GM12878 (cell line): ENCODE measurements at regions not wholly inside any gene's neighbourhood (a gene's known extent, or its start where the extent isn't known, plus 50 kb on each side); places are given as distances from the start of the nearest gene placed in this dataset.

ENCODE experiments used
- ATAC-seq: fragments of 200-7000 bp; cut with Tn5 transposase; 3 replicates; pipeline ENCODE4 v1.9.1; 2020; ENCODE audit warnings: mild to moderate bottlenecking, moderate library complexity
- BruUV-seq: library from RNA; stranded (reverse); fragments of 400-500 nt; replicated peaks from 2 replicates; lab custom pipeline; 2021; lab: Mats Ljungman, UMichigan
- CTCF ChIA-PET: fragments of 300-600 bp; sonication (Branson Sonifier 250); formaldehyde crosslinking; extraction: SDS; loops from one replicate; lab custom pipeline; 2021; ENCODE audit warnings: inconsistent platforms; lab: Yijun Ruan, JAX
- POLR2A ChIA-PET: fragments of 350-600 bp; formaldehyde crosslinking; extraction: SDS; loops from one replicate; lab custom pipeline; 2021; ENCODE audit warnings: inconsistent platforms; lab: Charles Lee
- RAD21 ChIA-PET: fragments of 300-600 bp; sonication (Branson Sonifier 250); formaldehyde crosslinking; loops from one replicate; lab custom pipeline; 2023; ENCODE audit warnings: antibody characterized with exemption; ENCODE audit not compliant: unreplicated experiment; lab: Charles Lee
- SMC1A ChIA-PET: fragments of 300-600 bp; sonication (Branson Sonifier 250); formaldehyde crosslinking; loops from one replicate; lab custom pipeline; 2023; ENCODE audit not compliant: unreplicated experiment, uncharacterized antibody; lab: Charles Lee
- DNase-seq: peaks from one replicate; pipeline ENCODE4 v3.0.0-alpha.2; 2011; ENCODE audit warnings: low read depth, low spot score
- FAIRE-seq: peaks from 3 replicates; lab custom pipeline; 2011; peaks lifted over from hg19 to GRCh38; lab: Jason Lieb, UNC
- H2AFZ ChIP-seq: 2 replicates; pipeline ENCODE4 v1.6.0; 2011; ENCODE audit warnings: low read depth, low read length, control low read depth; ENCODE audit not compliant: control insufficient read depth
- H3K27ac ChIP-seq: 2 replicates; pipeline ENCODE4 v1.5.1; 2011; ENCODE audit warnings: control low read depth; ENCODE audit not compliant: control insufficient read depth, insufficient read depth
- H3K27me3 ChIP-seq, 2 experiments: replicated peaks in 1 of 2; 2 replicates each; pipeline versions ENCODE4 v1.6.0 to v1.6.1; 2011; ENCODE audit warnings: low read length in 1 of 2; ENCODE audit not compliant: control insufficient read depth in 2 of 2, insufficient read depth in 2 of 2
- H3K36me3 ChIP-seq, 2 experiments: 2 replicates each; pipeline ENCODE4 v1.5.1; 2011; ENCODE audit warnings: low read length in 1 of 2; ENCODE audit not compliant: control insufficient read depth in 2 of 2, insufficient read depth in 2 of 2
- H3K4me1 ChIP-seq: 2 replicates; pipeline ENCODE4 v1.6.1; 2011; ENCODE audit warnings: mild to moderate bottlenecking, low read length, moderate library complexity, mixed read lengths; ENCODE audit not compliant: control insufficient read depth, insufficient read depth
- H3K4me2 ChIP-seq: 2 replicates; pipeline ENCODE4 v1.6.0; 2011; ENCODE audit warnings: control low read depth; ENCODE audit not compliant: control insufficient read depth, insufficient read depth
- H3K4me3 ChIP-seq: fragments of 200-600 bp; sonication (generic); 2 replicates; pipeline ENCODE4 v1.5.1; 2016
- H3K79me2 ChIP-seq: 2 replicates; pipeline ENCODE4 v1.6.0; 2011; ENCODE audit warnings: low read length; ENCODE audit not compliant: control insufficient read depth, insufficient read depth
- H3K9ac ChIP-seq: 2 replicates; pipeline ENCODE4 v1.8.0; 2011; ENCODE audit warnings: low read length, control low read depth, mixed read lengths; ENCODE audit not compliant: control insufficient read depth, insufficient read depth
- H3K9me3 ChIP-seq: replicated peaks from 3 replicates; pipeline ENCODE4 v1.5.1; 2011; ENCODE audit warnings: mild to moderate bottlenecking, low read length; ENCODE audit not compliant: control insufficient read depth, insufficient read depth
- H4K20me1 ChIP-seq: 2 replicates; pipeline ENCODE4 v1.6.0; 2011; ENCODE audit not compliant: control insufficient read depth, insufficient read depth
- EGR1 ChIP-seq, 2 experiments: IDR thresholded peaks; 1 replicate in 1 of 2; 2 replicates in 1 of 2; pipeline ENCODE4 v1.6.1; 2011 to 2012; ENCODE audit warnings: low read depth in 2 of 2, low read length in 2 of 2, borderline replicate concordance in 1 of 2, mild to moderate bottlenecking in 1 of 2, moderate library complexity in 1 of 2
- KDM1A ChIP-seq: fragments of 200-600 bp; sonication (generic); IDR thresholded peaks from 2 replicates; pipeline ENCODE4 v1.6.1; 2016; ENCODE audit warnings: borderline replicate concordance
- NR2C2 ChIP-seq: IDR thresholded peaks from 2 replicates; pipeline ENCODE4 v1.6.1; 2011; ENCODE audit warnings: borderline replicate concordance, low read depth; ENCODE audit not compliant: control insufficient read depth, insufficient read length
- RBBP5 ChIP-seq: fragments of 200-600 bp; sonication (generic); conservative IDR thresholded peaks from 2 replicates; pipeline ENCODE4 v1.6.1; 2016
- RUNX3 ChIP-seq: IDR thresholded peaks from 2 replicates; pipeline ENCODE4 v1.6.1; 2012; ENCODE audit warnings: low read length, inconsistent platforms
- SMAD1 ChIP-seq: fragments of 450-650 bp; IDR thresholded peaks from 2 replicates; pipeline ENCODE4 v1.6.1; 2018; ENCODE audit warnings: mild to moderate bottlenecking, low read depth; ENCODE audit not compliant: partially characterized antibody
- ZBTB40 ChIP-seq: fragments of 450-650 bp; IDR thresholded peaks from 2 replicates; pipeline ENCODE4 v1.6.1; 2016; ENCODE audit warnings: mild to moderate bottlenecking, moderate library complexity, borderline replicate concordance
- WGBS: methylation state at CpG from one replicate; pipeline ENCODE4 v1.1.6; 2016; ENCODE audit warnings: low lambda C conversion rate; ENCODE audit not compliant: insufficient replicate concordance, insufficient coverage; ENCODE audit errors: missing lambda C conversion rate; 5-methylcytosine and 5-hydroxymethylcytosine counted together
- in situ Hi-C: fragments of 300-500 bp; cut with MboI; formaldehyde crosslinking; loops from 9 replicates; pipeline ENCODE4 v1.14.3; 2018; ENCODE audit warnings: mixed read lengths
- intact Hi-C: fragments of 100-400 bp; cut with micrococcal nuclease; formaldehyde crosslinking; loops from one replicate; pipeline ENCODE4 v1.14.2; 2022; ENCODE audit not compliant: unreplicated experiment

- FAIRE-seq (no peak), DNase-seq (no peak), ATAC-seq (no peak)
- Histone ChIP-seq H4K20me1 (no peaks in the 10 kb centered on the region), H3K4me2 (no peak overlapping the region), H3K9me3 (no peaks in the 10 kb centered on the region; the same call in 2 of the 3 replicates), H3K79me2 (no peaks in the 10 kb centered on the region), H3K4me1 (no peaks in the 10 kb centered on the region), H3K27ac (no peak overlapping the region), H3K4me3 (no peak overlapping the region), H3K9ac (no peak overlapping the region), H3K36me3 (no peaks in the 10 kb centered on the region), H3K27me3 (no peaks in the 10 kb centered on the region), H2AFZ (no peak overlapping the region)
- 56% methylated on average over 3 of the region's 3 CpGs for WGBS
- RAD21 ChIA-PET: interaction anchor here (0.6 to 4.1 kb wide), 9 partner anchors 10 to 425 kb away, joined by 3 to 18 read pairs (median 4); no protein-coding TSS in a partner anchor
- in situ Hi-C loops (no loop called here), intact Hi-C loops (no loop called here)
- peak; percentile 95 for TF ChIP-seq SMAD1
- TF ChIP-seq RUNX3: no peak
- no TSS peak for BruUV-seq
- CTCF ChIA-PET: interaction anchor here (0.8 to 1.5 kb wide), 4 partner anchors 9 to 15 kb away, joined by 3 to 5 read pairs (median 4); no protein-coding TSS in a partner anchor
- POLR2A ChIA-PET: interaction anchor here (0.5 to 1.4 kb wide), 4 partner anchors 14 to 46 kb away, joined by 3 to 4 read pairs (median 4); no protein-coding TSS in a partner anchor
- SMC1A ChIA-PET: interaction anchor here (1.2 to 6.6 kb wide), 9 partner anchors 10 to 563 kb away, joined by 3 to 84 read pairs (median 5); no protein-coding TSS in a partner anchor
Observed at GRCh38 chr10:33758299-33758698, 423.8 kb upstream of the NRP1 start.

- DNase-seq: no peak
- 55% methylated on average over 4 of the region's 4 CpGs for WGBS
- no peak for FAIRE-seq
- in situ Hi-C loops: no loop called here
- H3K4me3 ChIP-seq: no peak overlapping the region
- no peaks in the 10 kb centered on the region for H3K9me3 ChIP-seq
- ChIA-PET CTCF (interaction anchor here (0.7 to 1.1 kb wide), 2 partner anchors 12 to 18 kb away, joined by 3 to 4 read pairs; no protein-coding TSS in a partner anchor), RAD21 (interaction anchor here (0.5 to 1.0 kb wide), 5 partner anchors 10 to 420 kb away, joined by 3 to 4 read pairs (median 3); partner anchors contain the start of gene NRP1), POLR2A (interaction anchor here (1.0 kb wide), 1 partner anchor 14 kb away, joined by 3 read pairs; no protein-coding TSS in a partner anchor), SMC1A (interaction anchor here (1.6 to 1.8 kb wide), 2 partner anchors 12 to 18 kb away, joined by 4 to 7 read pairs; no protein-coding TSS in a partner anchor)
- H3K27ac ChIP-seq: no peak overlapping the region
- BruUV-seq: no TSS peak
- no peak overlapping the region for H2AFZ ChIP-seq
- no peak for TF ChIP-seq NR2C2
- no peak for TF ChIP-seq ZBTB40
- no peak for TF ChIP-seq RBBP5
- no peak for TF ChIP-seq EGR1 (IDR thresholded peaks at IDR 0.05; ENCODE audit: borderline replicate concordance in 1 of 2, low read depth in 2 of 2, low read length in 2 of 2)
- TF ChIP-seq KDM1A: no peak
- H3K4me2 ChIP-seq: no peak overlapping the region
- H4K20me1 ChIP-seq: no peaks in the 10 kb centered on the region
- intact Hi-C loops: no loop called here
- no peak overlapping the region for H3K9ac ChIP-seq
- no peaks in the 10 kb centered on the region for H3K36me3 ChIP-seq
- no peaks in the 10 kb centered on the region for H3K79me2 ChIP-seq
- H3K4me1 ChIP-seq: no peaks in the 10 kb centered on the region
- H3K27me3 ChIP-seq: no peaks in the 10 kb centered on the region
- peak; percentile 47 for ATAC-seq
Observed at GRCh38 chr10:33754052-33754451, 419.6 kb upstream of the NRP1 start.
